ENCODE measurements at regions not wholly inside any gene's neighbourhood (a gene's known extent, or its start where the extent isn't known, plus 50 kb on each side); places are given as distances from the start of the nearest gene placed in this dataset.
"Not testable (repeated sequence)": the region's sequence is repeated elsewhere in the genome, so short reads cannot be mapped to it uniquely, and the experiment has no call there.

DNA sequence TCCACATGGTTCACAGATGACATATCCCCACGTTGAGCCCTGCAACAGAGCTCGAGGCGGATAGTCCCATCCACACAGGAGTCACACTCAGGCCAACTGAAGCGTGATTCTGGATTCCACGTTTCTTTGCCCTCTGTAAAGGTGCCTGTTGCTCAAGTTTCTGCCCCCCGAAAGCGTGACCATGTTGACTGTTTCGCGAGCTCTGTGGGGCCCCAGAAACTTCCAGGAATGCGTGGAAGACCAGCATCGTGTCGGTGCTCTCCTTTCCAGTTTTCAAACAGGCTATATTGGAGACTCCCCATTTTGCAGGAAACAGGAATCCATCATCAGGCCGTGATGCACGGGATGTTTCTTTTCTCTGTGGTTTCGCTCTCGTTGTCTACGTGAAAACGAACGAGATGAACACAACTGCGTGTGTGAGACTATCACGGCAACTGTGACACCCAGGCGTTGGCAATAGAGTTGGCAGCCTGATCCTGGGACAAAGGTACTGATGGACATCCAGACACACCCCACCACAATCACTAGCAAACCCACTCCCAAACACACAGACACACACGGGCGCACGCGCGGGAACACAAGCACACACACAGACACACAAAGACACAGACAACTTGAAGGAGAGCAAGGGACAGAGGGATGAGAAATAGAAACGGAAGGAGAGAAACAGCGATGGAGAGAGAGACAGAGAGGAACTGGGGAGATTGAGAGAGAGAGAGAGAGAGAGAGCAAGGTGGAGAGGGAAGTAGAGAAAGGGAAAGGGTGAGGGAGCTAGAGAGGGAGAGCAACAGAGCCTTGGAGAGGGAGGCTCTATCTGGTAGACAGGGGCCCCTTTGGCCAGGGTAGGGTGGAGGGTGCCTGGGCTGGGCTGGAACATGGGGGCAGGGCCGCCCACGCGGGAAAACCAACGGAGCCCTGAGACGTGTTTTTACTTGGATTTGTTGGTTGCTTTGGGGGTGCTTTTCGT is 1609.3 kb downstream of the SPATA31A7 start:
- not testable (repeated sequence) for H3K4me1 ChIP-seq (ENCODE audit: insufficient read depth, poor library complexity, severe bottlenecking); H3K9me3 ChIP-seq (ENCODE audit: severe bottlenecking); ATAC-seq (ENCODE audit: low read depth); H3K36me3 ChIP-seq (ENCODE audit: low read depth); H3K4me3 ChIP-seq (ENCODE audit: severe bottlenecking); H3K27ac ChIP-seq (ENCODE audit: poor library complexity, severe bottlenecking)
- peaks cover 26% of the 10 kb centered on the region for H3K27me3 ChIP-seq (ENCODE audit: insufficient read depth, poor library complexity, severe bottlenecking)
- peak; percentile 72 for DNase-seq (ENCODE audit: low spot score)

DNA sequence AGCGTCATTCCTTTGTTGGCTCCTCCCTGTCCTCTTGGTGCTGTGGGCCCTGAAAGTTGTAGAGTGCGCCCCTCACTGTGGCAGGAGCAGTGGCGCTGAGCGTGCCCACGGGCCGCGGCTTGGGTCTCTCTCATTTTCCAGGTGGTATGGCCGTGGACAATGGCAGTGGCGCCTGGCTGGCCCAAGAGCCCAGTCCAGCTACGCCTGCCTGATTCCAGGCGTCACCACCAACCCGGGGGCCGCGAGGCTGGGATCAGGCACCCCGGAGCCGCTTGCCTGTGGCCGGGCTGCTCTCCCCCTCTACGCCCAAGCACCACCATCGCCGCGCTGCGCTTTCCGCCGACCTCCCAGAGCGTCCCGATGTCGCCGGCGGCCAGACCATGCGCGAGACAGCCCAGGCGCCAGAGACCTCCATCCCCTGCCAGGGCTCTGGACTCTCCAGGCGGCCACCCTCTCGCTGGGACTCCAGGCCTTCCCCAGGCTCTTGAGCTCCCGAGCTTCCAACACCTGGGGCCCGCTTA is 1610.1 kb downstream of the SPATA31A7 start:
- peak; percentile 73 for DNase-seq (ENCODE audit: low spot score)
- not testable (repeated sequence) for H3K4me1 ChIP-seq (ENCODE audit: insufficient read depth, poor library complexity, severe bottlenecking); ATAC-seq (ENCODE audit: low read depth); H3K9me3 ChIP-seq (ENCODE audit: severe bottlenecking); H3K36me3 ChIP-seq (ENCODE audit: low read depth); H3K4me3 ChIP-seq (ENCODE audit: severe bottlenecking); H3K27ac ChIP-seq (ENCODE audit: poor library complexity, severe bottlenecking)
- peaks cover 31% of the 10 kb centered on the region for H3K27me3 ChIP-seq (ENCODE audit: insufficient read depth, poor library complexity, severe bottlenecking)

DNA sequence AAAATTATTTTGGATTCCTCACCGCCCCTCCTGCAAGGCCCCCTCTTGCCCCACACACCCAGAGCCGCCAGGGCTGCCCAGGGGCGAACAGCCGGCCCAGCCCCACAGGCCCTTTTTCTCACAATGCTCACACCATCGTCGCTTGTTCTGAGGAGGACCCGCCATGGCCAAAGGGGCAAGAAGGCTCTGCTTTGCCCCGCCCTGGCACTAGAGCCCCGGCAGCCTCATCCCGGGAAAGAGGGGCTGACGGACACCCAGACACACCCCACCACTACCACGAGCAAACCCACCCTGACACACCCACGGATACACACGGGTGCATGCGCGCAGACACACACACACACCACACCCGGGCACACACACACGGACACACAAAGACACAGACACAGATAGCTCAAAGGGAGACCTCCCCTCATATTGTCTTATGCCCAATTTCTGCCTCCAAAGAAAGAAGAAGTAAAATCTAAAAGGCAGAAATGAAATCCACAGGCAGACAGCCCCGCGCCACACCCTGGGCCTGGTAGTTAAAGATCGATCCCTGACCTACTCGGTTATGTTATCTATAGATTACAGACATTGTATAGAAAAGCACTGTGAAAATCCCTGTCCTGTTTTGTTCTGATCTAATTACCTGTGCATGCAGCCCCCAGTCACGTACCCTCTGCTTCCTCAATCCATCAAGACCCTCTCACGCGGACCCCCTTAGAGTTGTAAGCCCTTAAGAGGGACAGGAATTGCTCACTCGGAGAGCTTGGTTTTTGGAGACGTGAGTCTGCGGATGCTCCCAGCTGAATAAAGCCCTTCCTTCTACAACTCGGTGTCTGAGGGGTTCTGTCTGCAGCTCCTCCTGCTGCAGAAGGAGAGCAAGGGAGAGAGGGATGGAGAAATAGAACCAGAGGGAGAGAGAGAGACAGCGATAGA is 1610.9 kb downstream of the SPATA31A7 start:
- DNase-seq (ENCODE audit: low spot score) = peak; percentile 67
- H3K4me3 ChIP-seq (ENCODE audit: severe bottlenecking); H3K4me1 ChIP-seq (ENCODE audit: insufficient read depth, poor library complexity, severe bottlenecking); H3K9me3 ChIP-seq (ENCODE audit: severe bottlenecking); ATAC-seq (ENCODE audit: low read depth); H3K27ac ChIP-seq (ENCODE audit: poor library complexity, severe bottlenecking); H3K36me3 ChIP-seq (ENCODE audit: low read depth): not testable (repeated sequence)
- peaks cover 35% of the 10 kb centered on the region for H3K27me3 ChIP-seq (ENCODE audit: insufficient read depth, poor library complexity, severe bottlenecking)

DNA sequence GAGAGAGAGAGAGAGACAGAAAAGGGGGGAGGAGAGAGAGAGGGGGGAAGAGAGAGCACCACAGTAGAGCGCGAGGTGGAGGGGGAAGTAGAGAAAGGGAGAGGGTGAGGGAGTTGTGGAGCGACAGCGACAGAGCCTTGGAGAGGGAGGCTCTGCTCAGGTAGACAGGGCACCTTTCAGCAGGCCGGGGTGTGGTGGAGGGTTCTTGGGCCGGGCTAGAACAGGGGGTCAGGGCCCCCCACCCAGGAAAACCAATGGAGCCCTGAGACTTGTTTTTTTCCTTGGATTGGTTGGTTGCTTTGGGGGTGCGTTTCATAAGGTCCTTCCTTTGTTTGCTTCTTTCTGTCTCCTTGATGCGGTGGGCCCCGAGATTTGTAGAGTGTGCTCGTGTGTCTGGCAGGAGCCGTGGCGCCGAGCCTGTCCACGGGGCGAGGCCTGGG is 1611.6 kb downstream of the SPATA31A7 start:
- not testable (repeated sequence) for H3K27ac ChIP-seq (ENCODE audit: poor library complexity, severe bottlenecking); H3K4me3 ChIP-seq (ENCODE audit: severe bottlenecking); H3K9me3 ChIP-seq (ENCODE audit: severe bottlenecking); ATAC-seq (ENCODE audit: low read depth); H3K4me1 ChIP-seq (ENCODE audit: insufficient read depth, poor library complexity, severe bottlenecking); H3K36me3 ChIP-seq (ENCODE audit: low read depth)
- DNase-seq (ENCODE audit: low spot score) = peak; percentile 65
- peaks cover 35% of the 10 kb centered on the region for H3K27me3 ChIP-seq (ENCODE audit: insufficient read depth, poor library complexity, severe bottlenecking)

DNA sequence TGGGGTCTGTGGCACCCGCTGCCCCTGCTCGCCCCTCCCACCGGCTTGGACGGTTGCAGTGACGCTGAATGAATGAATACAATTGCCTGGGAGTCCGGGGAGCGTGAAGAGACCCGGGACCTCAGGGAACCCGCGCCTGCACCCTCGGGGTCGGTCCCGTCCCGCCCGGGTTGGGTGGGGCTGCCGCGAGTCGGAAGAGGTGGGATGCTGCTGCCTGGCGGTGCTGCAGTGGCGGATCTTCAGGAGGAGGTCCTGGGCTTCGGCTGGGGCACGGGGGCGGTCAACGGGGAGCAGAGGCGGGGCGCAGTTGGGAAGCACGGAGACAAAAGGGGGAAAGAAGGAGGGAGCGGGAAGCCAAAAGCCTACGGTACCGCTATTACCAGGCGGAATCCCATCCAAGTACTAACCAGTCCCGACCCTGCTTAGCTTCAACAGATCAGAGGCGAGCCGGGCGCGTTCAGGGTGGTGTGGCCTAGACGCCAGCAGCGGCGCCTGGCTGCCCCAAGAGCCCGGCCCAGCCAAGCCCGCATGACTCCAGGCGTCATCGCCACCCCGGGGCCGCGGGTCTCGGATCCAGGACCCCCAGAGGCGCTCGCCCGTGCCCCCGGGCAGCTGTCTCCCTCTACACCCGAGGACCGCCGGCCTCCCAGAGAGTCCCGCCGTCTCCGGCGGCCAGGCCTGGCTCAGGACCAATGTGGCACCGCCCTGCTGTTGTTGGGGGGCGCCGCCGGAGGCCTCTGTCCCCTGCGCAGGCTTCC is 1612.3 kb downstream of the SPATA31A7 start:
- not testable (repeated sequence) for H3K9me3 ChIP-seq (ENCODE audit: severe bottlenecking); H3K36me3 ChIP-seq (ENCODE audit: low read depth); H3K4me1 ChIP-seq (ENCODE audit: insufficient read depth, poor library complexity, severe bottlenecking); H3K27ac ChIP-seq (ENCODE audit: poor library complexity, severe bottlenecking)
- Histone ChIP-seq H3K4me3 (ENCODE audit: severe bottlenecking) (peak overlapping the region; percentile 37), H3K27me3 (ENCODE audit: insufficient read depth, poor library complexity, severe bottlenecking) (peaks cover 35% of the 10 kb centered on the region)
- DNase-seq (ENCODE audit: low spot score) = peak; percentile 90
- peak; percentile 98 for ATAC-seq (ENCODE audit: low read depth)

DNA sequence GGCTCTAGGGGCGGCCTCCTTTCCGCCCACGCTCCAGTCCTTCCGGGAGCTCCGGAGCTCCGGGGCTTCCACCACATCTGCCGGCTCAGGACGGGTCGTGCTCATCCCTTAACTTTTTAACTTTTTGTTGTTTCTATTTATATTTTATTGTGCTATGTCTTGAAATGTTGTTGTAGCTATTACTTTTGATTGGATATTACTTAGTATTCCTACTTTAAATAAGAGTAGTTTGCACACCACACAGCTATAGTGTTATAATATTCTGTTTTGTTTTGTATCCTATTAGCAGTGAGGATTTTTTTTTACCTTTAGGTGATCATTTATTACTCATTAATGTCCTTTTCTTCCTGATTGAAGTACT is 1612.9 kb downstream of the SPATA31A7 start:
- H3K27ac ChIP-seq (ENCODE audit: poor library complexity, severe bottlenecking); H3K36me3 ChIP-seq (ENCODE audit: low read depth); DNase-seq (ENCODE audit: low spot score); H3K9me3 ChIP-seq (ENCODE audit: severe bottlenecking); ATAC-seq (ENCODE audit: low read depth); H3K4me1 ChIP-seq (ENCODE audit: insufficient read depth, poor library complexity, severe bottlenecking): not testable (repeated sequence)
- H3K27me3 ChIP-seq (ENCODE audit: insufficient read depth, poor library complexity, severe bottlenecking) = peaks cover 35% of the 10 kb centered on the region
- peak overlapping the region; percentile 37 for H3K4me3 ChIP-seq (ENCODE audit: severe bottlenecking)

DNA sequence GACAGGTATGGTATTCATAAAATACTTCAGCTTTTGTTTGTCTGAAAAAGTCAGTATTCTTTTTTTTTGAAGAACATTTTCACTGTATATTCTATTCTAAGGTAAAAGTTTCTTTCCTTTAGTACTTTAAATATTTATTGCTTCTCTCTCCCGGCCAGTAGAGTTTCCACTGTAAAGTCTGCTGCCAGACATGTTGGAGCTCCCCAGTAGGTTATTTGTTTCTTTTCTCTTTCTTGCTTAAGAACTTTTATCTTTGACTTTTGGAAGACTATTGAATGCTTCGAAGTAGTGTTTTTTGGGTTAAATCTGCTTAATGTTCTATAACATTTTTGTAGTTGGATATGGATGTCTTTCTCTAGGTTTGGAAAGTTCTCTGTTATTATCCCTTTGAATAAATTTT is 1613.3 kb downstream of the SPATA31A7 start:
- not testable (repeated sequence) for H3K4me1 ChIP-seq (ENCODE audit: insufficient read depth, poor library complexity, severe bottlenecking); DNase-seq (ENCODE audit: low spot score); H3K36me3 ChIP-seq (ENCODE audit: low read depth); ATAC-seq (ENCODE audit: low read depth); H3K27ac ChIP-seq (ENCODE audit: poor library complexity, severe bottlenecking); H3K9me3 ChIP-seq (ENCODE audit: severe bottlenecking)
- H3K27me3 ChIP-seq (ENCODE audit: insufficient read depth, poor library complexity, severe bottlenecking) = peaks cover 35% of the 10 kb centered on the region
- H3K4me3 ChIP-seq (ENCODE audit: severe bottlenecking) = peak overlapping the region; percentile 0

DNA sequence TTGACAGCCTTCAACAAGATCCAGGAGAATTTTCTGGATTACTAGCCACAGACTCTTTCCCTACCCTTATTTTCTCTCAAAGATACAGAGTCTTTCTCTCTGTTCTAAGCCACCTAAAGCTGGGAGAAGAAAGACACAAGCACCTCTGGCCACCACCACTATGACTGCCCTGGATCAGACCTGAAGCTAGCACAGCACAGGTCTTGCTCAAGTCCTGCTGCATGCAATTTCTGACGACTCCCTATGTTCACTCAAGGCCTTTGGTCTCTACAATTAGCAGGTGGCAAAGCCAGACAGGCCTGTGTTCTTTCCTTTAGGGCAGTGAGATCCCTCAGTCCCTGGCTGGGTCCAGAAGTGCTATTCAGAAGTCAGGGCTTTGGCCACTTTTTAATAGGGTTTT is 1614.5 kb downstream of the SPATA31A7 start:
- H3K4me3 ChIP-seq (ENCODE audit: severe bottlenecking); H3K4me1 ChIP-seq (ENCODE audit: insufficient read depth, poor library complexity, severe bottlenecking); H3K9me3 ChIP-seq (ENCODE audit: severe bottlenecking); H3K36me3 ChIP-seq (ENCODE audit: low read depth); ATAC-seq (ENCODE audit: low read depth); H3K27ac ChIP-seq (ENCODE audit: poor library complexity, severe bottlenecking); DNase-seq (ENCODE audit: low spot score): not testable (repeated sequence)
- H3K27me3 ChIP-seq (ENCODE audit: insufficient read depth, poor library complexity, severe bottlenecking) = peaks cover 30% of the 10 kb centered on the region

DNA sequence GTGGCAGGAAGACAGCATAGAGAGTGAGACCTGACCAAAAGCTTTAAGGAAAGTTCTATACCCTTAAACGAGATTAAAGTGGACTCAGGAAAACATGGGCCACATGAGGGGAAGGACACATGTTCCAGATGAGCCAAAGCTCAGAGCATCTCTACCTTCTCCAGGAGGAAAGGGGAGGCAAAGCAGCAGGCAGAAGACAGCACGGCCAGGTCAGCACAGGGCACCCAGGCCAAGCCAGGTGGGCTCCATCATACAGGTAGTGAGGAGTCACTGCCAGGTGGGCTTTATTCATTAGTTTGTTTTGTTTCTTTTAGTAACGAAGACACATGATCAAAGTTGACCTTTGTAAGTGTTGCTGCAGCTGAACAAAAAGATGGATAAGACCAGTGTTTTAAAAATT is 1617.6 kb downstream of the SPATA31A7 start:
- H3K27me3 ChIP-seq (ENCODE audit: insufficient read depth, poor library complexity, severe bottlenecking) = peaks cover 15% of the 10 kb centered on the region
- ATAC-seq (ENCODE audit: low read depth) = not testable (repeated sequence)

DNA sequence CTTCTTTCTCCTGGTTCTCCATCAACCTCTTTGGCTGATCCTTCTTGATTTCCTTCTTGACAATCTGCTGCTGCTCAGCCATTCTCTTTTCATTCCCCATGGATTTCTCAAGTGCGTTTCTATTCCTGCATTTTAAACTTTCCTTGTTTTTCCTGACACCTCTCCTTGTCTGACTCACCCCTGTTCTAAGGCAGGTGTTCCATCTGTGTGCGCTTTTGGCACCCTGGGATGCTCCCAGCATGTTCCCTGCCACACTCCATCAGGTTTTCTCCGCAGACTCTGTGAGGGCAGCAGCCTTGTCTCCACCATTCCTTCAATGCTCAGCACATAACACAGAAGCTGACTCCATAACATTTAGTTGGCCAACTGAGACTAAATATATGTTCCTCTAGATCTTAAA is 1618.2 kb downstream of the SPATA31A7 start:
- not testable (repeated sequence) for DNase-seq (ENCODE audit: low spot score); H3K27ac ChIP-seq (ENCODE audit: poor library complexity, severe bottlenecking); H3K36me3 ChIP-seq (ENCODE audit: low read depth); H3K4me1 ChIP-seq (ENCODE audit: insufficient read depth, poor library complexity, severe bottlenecking); H3K4me3 ChIP-seq (ENCODE audit: severe bottlenecking); ATAC-seq (ENCODE audit: low read depth); H3K9me3 ChIP-seq (ENCODE audit: severe bottlenecking)
- peaks cover 12% of the 10 kb centered on the region for H3K27me3 ChIP-seq (ENCODE audit: insufficient read depth, poor library complexity, severe bottlenecking)

More for the DNA sequence above, 1617.6 kb downstream of the SPATA31A7 start:
- not testable (repeated sequence) for H3K27ac ChIP-seq (ENCODE audit: poor library complexity, severe bottlenecking); H3K36me3 ChIP-seq (ENCODE audit: low read depth); H3K9me3 ChIP-seq (ENCODE audit: severe bottlenecking); H3K4me1 ChIP-seq (ENCODE audit: insufficient read depth, poor library complexity, severe bottlenecking); H3K4me3 ChIP-seq (ENCODE audit: severe bottlenecking)
- DNase-seq (ENCODE audit: low spot score) = peak; percentile 66

All from RWPE2 (cell line).